SK-N-SH treated with all-trans-retinoic acid at 6 μM for 48 hours (cell line): ENCODE measurements at regions not wholly inside any gene's neighbourhood (a gene's known extent, or its start where the extent isn't known, plus 50 kb on each side); places are given as distances from the start of the nearest gene placed in this dataset.

Experiments
- ISL1 ChIP-seq: fragments of 250-450 bp; sonication (Bioruptor Pico); IDR thresholded peaks from 2 replicates; pipeline ENCODE4 v2.1.2; 2022; ENCODE audit warnings: mild to moderate bottlenecking, moderate library complexity
- SNAI2 ChIP-seq: fragments of 250-450 bp; sonication (Bioruptor Pico); IDR thresholded peaks from 2 replicates; pipeline ENCODE4 v1.5.0; 2020; ENCODE audit warnings: mild to moderate bottlenecking, moderate library complexity
- ZNF565 ChIP-seq: fragments of 450-650 bp; formaldehyde crosslinking; conservative IDR thresholded peaks from 2 replicates; pipeline ENCODE4 v1.5.0; 2020; ENCODE audit warnings: low read depth, mild to moderate bottlenecking, moderate library complexity
- TF ChIP-seq, protein P1 (sequence below): fragments of 250-450 bp; sonication (Bioruptor Pico); IDR thresholded peaks from 2 replicates; pipeline ENCODE4 v1.5.1; 2021; ENCODE audit warnings: mild to moderate bottlenecking, moderate library complexity
- TF ChIP-seq, protein P2 (sequence below): fragments of 250-450 bp; sonication (Bioruptor Pico); IDR thresholded peaks from 2 replicates; pipeline ENCODE4 v1.8.0; 2020; ENCODE audit warnings: mild to moderate bottlenecking, moderate library complexity, borderline replicate concordance

DNA sequence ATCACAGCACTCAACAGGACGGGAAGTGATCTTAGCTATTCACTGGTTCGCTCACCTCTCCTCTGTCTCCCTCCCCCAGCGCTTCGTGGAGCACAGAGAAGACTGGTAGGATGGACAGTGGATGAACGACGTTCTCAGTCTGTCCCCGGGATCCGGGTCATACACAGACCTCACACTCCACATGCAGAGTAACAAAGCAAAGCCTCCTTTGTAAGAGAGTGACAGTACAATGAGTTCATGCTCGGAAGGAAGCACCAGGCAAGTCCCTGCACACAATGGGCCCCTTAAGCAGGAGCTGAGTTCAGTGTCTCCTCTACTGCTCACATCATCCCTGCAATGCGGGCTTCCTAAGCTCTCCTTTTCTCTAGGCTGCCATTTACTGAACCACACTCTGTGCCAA lies 356.9 kb downstream of the C16orf95 start:
- TF ChIP-seq ZNF565 (CRISPR knock-in tag) (no peak), ISL1 (no peak), SNAI2 (CRISPR knock-in tag) (no peak)
- TF ChIP-seq, protein P1, sequence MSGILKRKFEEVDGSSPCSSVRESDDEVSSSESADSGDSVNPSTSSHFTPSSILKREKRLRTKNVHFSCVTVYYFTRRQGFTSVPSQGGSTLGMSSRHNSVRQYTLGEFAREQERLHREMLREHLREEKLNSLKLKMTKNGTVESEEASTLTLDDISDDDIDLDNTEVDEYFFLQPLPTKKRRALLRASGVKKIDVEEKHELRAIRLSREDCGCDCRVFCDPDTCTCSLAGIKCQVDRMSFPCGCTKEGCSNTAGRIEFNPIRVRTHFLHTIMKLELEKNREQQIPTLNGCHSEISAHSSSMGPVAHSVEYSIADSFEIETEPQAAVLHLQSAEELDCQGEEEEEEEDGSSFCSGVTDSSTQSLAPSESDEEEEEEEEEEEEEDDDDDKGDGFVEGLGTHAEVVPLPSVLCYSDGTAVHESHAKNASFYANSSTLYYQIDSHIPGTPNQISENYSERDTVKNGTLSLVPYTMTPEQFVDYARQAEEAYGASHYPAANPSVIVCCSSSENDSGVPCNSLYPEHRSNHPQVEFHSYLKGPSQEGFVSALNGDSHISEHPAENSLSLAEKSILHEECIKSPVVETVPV (CRISPR knock-in tag) = no peak
- TF ChIP-seq, protein P2, sequence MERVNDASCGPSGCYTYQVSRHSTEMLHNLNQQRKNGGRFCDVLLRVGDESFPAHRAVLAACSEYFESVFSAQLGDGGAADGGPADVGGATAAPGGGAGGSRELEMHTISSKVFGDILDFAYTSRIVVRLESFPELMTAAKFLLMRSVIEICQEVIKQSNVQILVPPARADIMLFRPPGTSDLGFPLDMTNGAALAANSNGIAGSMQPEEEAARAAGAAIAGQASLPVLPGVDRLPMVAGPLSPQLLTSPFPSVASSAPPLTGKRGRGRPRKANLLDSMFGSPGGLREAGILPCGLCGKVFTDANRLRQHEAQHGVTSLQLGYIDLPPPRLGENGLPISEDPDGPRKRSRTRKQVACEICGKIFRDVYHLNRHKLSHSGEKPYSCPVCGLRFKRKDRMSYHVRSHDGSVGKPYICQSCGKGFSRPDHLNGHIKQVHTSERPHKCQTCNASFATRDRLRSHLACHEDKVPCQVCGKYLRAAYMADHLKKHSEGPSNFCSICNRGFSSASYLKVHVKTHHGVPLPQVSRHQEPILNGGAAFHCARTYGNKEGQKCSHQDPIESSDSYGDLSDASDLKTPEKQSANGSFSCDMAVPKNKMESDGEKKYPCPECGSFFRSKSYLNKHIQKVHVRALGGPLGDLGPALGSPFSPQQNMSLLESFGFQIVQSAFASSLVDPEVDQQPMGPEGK (CRISPR knock-in tag) = no peak
